GM18505 (cell line): ENCODE measurements at regions not wholly inside any gene's neighbourhood (a gene's known extent, or its start where the extent isn't known, plus 50 kb on each side); places are given as distances from the start of the nearest gene placed in this dataset.

Source experiments
- ATAC-seq: cut with Tn5 transposase; IDR thresholded peaks from one replicate; pipeline ENCODE4 v1.9.1; 2021; ENCODE audit not compliant: unreplicated experiment
- POLR2A ChIP-seq: IDR thresholded peaks from 4 replicates; pipeline ENCODE4 v1.6.1; 2011; ENCODE audit warnings: borderline replicate concordance; ENCODE audit not compliant: insufficient read depth, insufficient read length; ENCODE audit errors: extremely low read depth

DNA sequence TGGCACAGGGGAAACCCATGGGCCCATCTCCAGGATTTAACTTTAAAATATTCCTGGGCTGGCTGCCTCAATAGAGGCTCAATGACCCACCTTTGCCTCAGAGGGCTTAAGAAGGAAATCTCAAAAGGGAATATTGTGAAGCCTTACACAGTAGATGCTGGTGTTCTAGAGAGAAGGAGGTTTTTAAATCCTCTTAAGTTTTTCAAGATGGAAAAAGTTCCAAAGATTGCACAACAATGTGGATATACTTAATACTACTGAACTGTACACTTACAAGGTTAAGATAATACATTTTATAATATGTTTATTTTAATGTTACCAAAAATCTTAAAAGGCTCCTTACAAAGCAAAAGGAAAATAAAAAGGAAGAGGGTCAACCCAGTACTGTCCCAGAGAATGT is 54.9 kb upstream of the LCLAT1 start:
- no peak for TF ChIP-seq POLR2A
- no peak for ATAC-seq

DNA sequence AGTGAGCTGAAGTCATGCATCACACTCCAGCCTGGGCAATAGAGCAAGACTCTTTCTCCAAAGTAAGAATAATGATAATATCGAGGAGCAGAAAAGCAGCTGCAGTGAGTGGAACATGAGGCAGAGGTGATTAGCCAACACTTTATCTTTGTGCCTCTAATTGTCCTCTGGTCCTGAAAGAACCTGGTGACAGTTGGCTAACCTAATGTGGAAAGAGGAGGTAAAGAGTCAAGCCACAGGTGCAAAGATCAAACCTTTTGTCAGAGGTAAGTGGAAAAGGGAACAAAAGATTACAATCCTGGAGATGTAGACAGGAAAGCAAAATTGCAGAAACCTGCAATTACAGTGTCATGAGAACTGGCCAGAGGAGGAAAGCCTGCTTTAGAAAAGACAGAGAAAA is 53.5 kb upstream of the LCLAT1 start:
- ATAC-seq = no peak
- no peak for TF ChIP-seq POLR2A

DNA sequence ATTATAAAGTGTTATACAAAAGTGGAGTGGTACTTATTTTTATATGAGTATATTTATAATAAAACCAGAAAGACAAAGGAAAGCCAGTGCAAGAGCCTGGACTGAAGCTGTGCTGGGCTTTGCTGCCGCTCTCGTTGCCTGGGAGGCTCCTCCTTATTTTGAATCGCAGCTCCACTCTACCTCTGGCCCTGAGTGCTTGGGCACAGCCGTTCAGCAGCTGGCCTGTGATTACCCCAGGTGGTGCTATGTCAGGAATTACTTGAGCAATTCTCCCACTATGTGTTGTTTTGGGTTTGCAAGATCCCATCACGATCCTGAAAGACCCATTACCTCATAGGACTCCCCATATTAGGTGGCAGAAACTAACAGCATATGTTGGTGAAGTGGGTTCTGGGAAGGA is 53.0 kb upstream of the LCLAT1 start:
- no peak for TF ChIP-seq POLR2A
- no peak for ATAC-seq

DNA sequence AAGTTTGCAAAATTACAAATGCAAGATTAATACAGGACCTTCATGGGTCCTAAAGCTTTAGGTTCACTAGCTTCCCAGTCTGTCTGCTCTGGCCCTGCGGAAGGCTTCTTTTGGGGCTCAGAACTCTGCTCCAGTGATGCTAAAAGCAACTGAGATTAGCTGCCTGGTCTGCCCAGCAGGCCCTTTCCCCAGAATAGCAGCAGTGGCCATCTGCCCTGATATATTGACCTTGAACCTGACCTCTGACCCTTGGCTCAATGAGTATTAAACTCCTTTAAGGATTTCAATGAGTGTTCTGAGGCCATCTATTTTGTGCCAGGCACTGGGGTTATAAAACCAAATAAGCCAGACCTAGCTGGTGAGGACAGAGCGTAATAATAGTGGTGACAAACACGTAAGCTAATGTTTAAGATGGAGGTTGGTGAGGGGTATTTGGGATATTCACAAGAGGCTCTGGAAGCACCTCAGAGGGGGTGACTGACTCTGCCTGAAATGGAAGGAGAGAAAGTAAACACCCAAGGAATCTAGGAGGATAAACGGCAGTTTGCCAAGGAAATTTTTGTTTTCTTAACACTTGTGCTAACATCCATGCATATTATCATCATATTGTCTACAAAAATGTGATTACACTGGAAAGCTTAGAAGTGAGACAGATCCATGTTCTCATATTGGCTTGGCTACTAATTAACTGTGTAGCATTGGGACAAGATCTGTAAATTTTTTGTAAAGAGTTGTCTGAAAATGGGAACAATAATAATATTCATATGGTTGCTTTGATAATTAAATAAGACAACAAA is 50.4 kb upstream of the LCLAT1 start:
- TF ChIP-seq POLR2A = no peak
- ATAC-seq = no peak
